Myocyte (in vitro differentiated cells): ENCODE measurements at regions not wholly inside any gene's neighbourhood (a gene's known extent, or its start where the extent isn't known, plus 50 kb on each side); places are given as distances from the start of the nearest gene placed in this dataset.
"Not testable (repeated sequence)": the region's sequence is repeated elsewhere in the genome, so short reads cannot be mapped to it uniquely, and the experiment has no call there.

Source experiments
- DNase-seq: peaks from one replicate; pipeline ENCODE4 v3.0.0-alpha.2; 2012; ENCODE audit warnings: low read depth

GRCh38 chr13:18666585-18666984 is 515.0 kb downstream of the TUBA3C start:
- DNase-seq, result not testable (repeated sequence)

- DNase-seq, result not testable (repeated sequence)
Observed at GRCh38 chr13:18665716-18666115, 515.9 kb downstream of the TUBA3C start.

- DNase-seq, result not testable (repeated sequence)
Observed at GRCh38 chr13:18665124-18665523, 516.5 kb downstream of the TUBA3C start.

GRCh38 chr13:18663222-18663621 is 518.4 kb downstream of the TUBA3C start:
- DNase-seq, result not testable (repeated sequence)

GRCh38 chr13:18643644-18644172 is 537.9 kb downstream of the TUBA3C start:
- DNase-seq, result peak; percentile 0

- not testable (repeated sequence) for DNase-seq
Observed at GRCh38 chr13:18628928-18629327, 552.7 kb downstream of the TUBA3C start.

- DNase-seq, result no peak
Observed at GRCh38 chr13:18628428-18628827, 553.2 kb downstream of the TUBA3C start.

- DNase-seq, result not testable (repeated sequence)
Observed at GRCh38 chr13:18624061-18624460, 557.6 kb downstream of the TUBA3C start.

- not testable (repeated sequence) for DNase-seq
Observed at GRCh38 chr13:18618442-18618841, 563.2 kb downstream of the TUBA3C start.

GRCh38 chr13:18610476-18610875 is 571.1 kb downstream of the TUBA3C start:
- DNase-seq, result not testable (repeated sequence)

- peak; percentile 1 for DNase-seq
Observed at GRCh38 chr13:18609371-18609770, 572.3 kb downstream of the TUBA3C start.

- DNase-seq, result not testable (repeated sequence)
Observed at GRCh38 chr13:18608851-18609250, 572.8 kb downstream of the TUBA3C start.

GRCh38 chr13:18600366-18600765 is 581.3 kb downstream of the TUBA3C start:
- not testable (repeated sequence) for DNase-seq

- not testable (repeated sequence) for DNase-seq
Observed at GRCh38 chr13:18599791-18600211, 581.8 kb downstream of the TUBA3C start.

- not testable (repeated sequence) for DNase-seq
Observed at GRCh38 chr13:18598543-18598942, 583.1 kb downstream of the TUBA3C start.

- DNase-seq, result not testable (repeated sequence)
Observed at GRCh38 chr13:18597940-18598339, 583.7 kb downstream of the TUBA3C start.

- DNase-seq, result not testable (repeated sequence)
Observed at GRCh38 chr13:18577103-18577502, 604.5 kb downstream of the TUBA3C start.

GRCh38 chr13:18567890-18568289 is 613.7 kb downstream of the TUBA3C start:
- DNase-seq, result not testable (repeated sequence)
